HepG2 (cell line): ENCODE measurements at regions not wholly inside any gene's neighbourhood (a gene's known extent, or its start where the extent isn't known, plus 50 kb on each side); places are given as distances from the start of the nearest gene placed in this dataset.

Experiments
- ATAC-seq: fragments of 200-7000 bp; cut with Tn5 transposase; 3 replicates; pipeline ENCODE4 v1.9.1; 2020; ENCODE audit warnings: mild to moderate bottlenecking, moderate library complexity
- BruUV-seq: library from RNA; stranded (reverse); fragments of 400-500 nt; replicated peaks from 2 replicates; lab custom pipeline; 2021; lab: Mats Ljungman, UMichigan
- CTCF ChIA-PET: fragments of 300-600 bp; formaldehyde crosslinking; extraction: SDS; loops from one replicate; lab custom pipeline; 2021; ENCODE audit warnings: low total read pairs, inconsistent platforms, low intra/inter-chr PET ratio; lab: Yijun Ruan, JAX
- POLR2A ChIA-PET: fragments of 350-600 bp; sonication (Branson Sonifier 250); formaldehyde crosslinking; loops from one replicate; lab custom pipeline; 2020; ENCODE audit warnings: antibody characterized with exemption, inconsistent platforms; lab: Yijun Ruan, JAX
- DNase-seq: peaks from one replicate; pipeline ENCODE4 v3.0.0-alpha.2; 2015; ENCODE audit warnings: low spot score
- FAIRE-seq: peaks from 3 replicates; lab custom pipeline; 2011; peaks lifted over from hg19 to GRCh38; lab: Jason Lieb, UNC
- H2AFZ ChIP-seq: one replicate; pipeline ENCODE4 v1.6.1; 2011; ENCODE audit warnings: low read length, inconsistent platforms
- H3K27ac ChIP-seq: fragments of 300-600 bp; 3 replicates; pipeline ENCODE4 v1.8.0; 2011; ENCODE audit warnings: mixed run types, mild to moderate bottlenecking, mixed read lengths, low read length, inconsistent platforms; ENCODE audit not compliant: insufficient read depth; ENCODE audit errors: extremely low read length
- H3K27me3 ChIP-seq, 2 experiments: fragments of 200-600 bp in 1 of 2; 2 replicates in 1 of 2; 3 replicates in 1 of 2; pipeline versions ENCODE4 v1.6.0 to v1.8.0; 2011; ENCODE audit warnings: low read length in 2 of 2, mild to moderate bottlenecking in 2 of 2, moderate library complexity in 2 of 2, inconsistent platforms in 1 of 2; ENCODE audit not compliant: insufficient read depth in 2 of 2, control insufficient read depth in 1 of 2
- H3K36me3 ChIP-seq, 2 experiments: fragments of 200-600 bp in 1 of 2; replicated peaks in 1 of 2; 2 replicates in 1 of 2; 3 replicates in 1 of 2; pipeline versions ENCODE4 v1.5.1 to v1.8.0; 2011; ENCODE audit warnings: low read length in 2 of 2, inconsistent platforms in 1 of 2; ENCODE audit not compliant: insufficient read depth in 2 of 2, control insufficient read depth in 1 of 2
- H3K4me1 ChIP-seq: 2 replicates; pipeline ENCODE4 v1.5.1; 2012; ENCODE audit warnings: low read length, inconsistent platforms; ENCODE audit not compliant: insufficient read depth
- H3K4me2 ChIP-seq: 2 replicates; pipeline ENCODE4 v1.6.0; 2011; ENCODE audit warnings: low read depth, low read length, inconsistent platforms
- H3K4me3 ChIP-seq, 3 experiments: fragments of 200-600 bp in 1 of 3; sonication (generic), shearing (Covaris generic) in 1 of 3; replicated peaks in 1 of 3; 2 replicates each; pipeline ENCODE4 v1.5.1; 2011 to 2016; ENCODE audit warnings: low read length in 3 of 3, inconsistent platforms in 2 of 3, low read depth in 2 of 3, mild to moderate bottlenecking in 2 of 3, control low read depth in 1 of 3, mixed read lengths in 1 of 3; ENCODE audit not compliant: insufficient read depth in 1 of 3
- H3K79me2 ChIP-seq: one replicate; pipeline ENCODE4 v1.6.1; 2011; ENCODE audit warnings: low read length, inconsistent platforms; ENCODE audit not compliant: insufficient read depth
- H3K9ac ChIP-seq: 2 replicates; pipeline ENCODE4 v1.6.0; 2011; ENCODE audit warnings: mild to moderate bottlenecking, low read depth, low read length, inconsistent platforms; ENCODE audit not compliant: insufficient read depth
- H3K9me3 ChIP-seq: 2 replicates; pipeline ENCODE4 v1.5.1; 2012; ENCODE audit warnings: mild to moderate bottlenecking, low read length
- H4K20me1 ChIP-seq: 2 replicates; pipeline ENCODE4 v1.6.0; 2011; ENCODE audit warnings: inconsistent platforms, mild to moderate bottlenecking, low read length, moderate library complexity; ENCODE audit not compliant: insufficient read depth
- ARHGAP35 ChIP-seq: sonication (generic); formaldehyde crosslinking; IDR thresholded peaks from 2 replicates; pipeline ENCODE4 v1.9.0; 2022; ENCODE audit warnings: mild to moderate bottlenecking, inconsistent platforms, moderate library complexity, missing genetic modification reagents, borderline replicate concordance
- CREB1 ChIP-seq, 2 experiments: fragments of 450-650 bp in 1 of 2; IDR thresholded peaks; 2 replicates each; pipeline ENCODE4 v1.6.1; 2016 to 2017; ENCODE audit warnings: control low read depth in 1 of 2, mild to moderate bottlenecking in 1 of 2, missing compliant biosample characterization in 1 of 2, missing genetic modification characterization in 1 of 2
- EP300 ChIP-seq, 3 experiments: sonication (generic) in 1 of 3; formaldehyde crosslinking in 1 of 3; IDR thresholded peaks; 2 replicates each; pipeline versions ENCODE4 v1.5.1 to v1.6.1; 2011 to 2020; ENCODE audit warnings: low read depth in 2 of 3, low read length in 2 of 3, borderline replicate concordance in 1 of 3, improper control_type of control experiment in 1 of 3, mild to moderate bottlenecking in 1 of 3, missing genetic modification reagents in 1 of 3, moderate library complexity in 1 of 3
- HNF1B ChIP-seq: sonication (generic); formaldehyde crosslinking; IDR thresholded peaks from 2 replicates; pipeline ENCODE4 v1.5.1; 2020; ENCODE audit warnings: mild to moderate bottlenecking, moderate library complexity, missing genetic modification reagents
- KDM1A ChIP-seq: IDR thresholded peaks from 2 replicates; pipeline ENCODE4 v1.6.1; 2016; ENCODE audit warnings: missing compliant biosample characterization
- KDM5A ChIP-seq: fragments of 200-600 bp; sonication (generic); IDR thresholded peaks from 2 replicates; pipeline ENCODE4 v1.7.0; 2018; ENCODE audit warnings: antibody characterized with exemption, mild to moderate bottlenecking, low read length, borderline replicate concordance
- MATR3 ChIP-seq: sonication (generic); formaldehyde crosslinking; IDR thresholded peaks from 2 replicates; pipeline ENCODE4 v1.4.0; 2020; ENCODE audit warnings: missing genetic modification reagents
- MTF1 ChIP-seq: sonication (generic); formaldehyde crosslinking; IDR thresholded peaks from 2 replicates; pipeline ENCODE4 v1.5.0; 2020; ENCODE audit warnings: missing genetic modification reagents
- NR1H2 ChIP-seq: sonication (generic); formaldehyde crosslinking; IDR thresholded peaks from 2 replicates; pipeline ENCODE4 v1.8.1; 2022; ENCODE audit warnings: low read depth, missing genetic modification reagents, borderline replicate concordance
- NR3C1 ChIP-seq: sonication (generic); formaldehyde crosslinking; IDR thresholded peaks from 2 replicates; pipeline ENCODE4 v1.4.0; 2020; ENCODE audit warnings: missing genetic modification reagents
- PHF20 ChIP-seq: sonication (generic); formaldehyde crosslinking; IDR thresholded peaks from 2 replicates; pipeline ENCODE4 v1.5.0; 2020; ENCODE audit warnings: mild to moderate bottlenecking, missing genetic modification reagents
- RBM39 ChIP-seq: fragments of 200-400 bp; formaldehyde crosslinking; IDR thresholded peaks from one replicate; pipeline ENCODE4 v1.6.1; 2018; ENCODE audit warnings: antibody characterized with exemption, mild to moderate bottlenecking, low read depth, low read length; ENCODE audit not compliant: poor library complexity, severe bottlenecking
- SRSF1 ChIP-seq: fragments of 200-400 bp; formaldehyde crosslinking; optimal IDR thresholded peaks from 2 replicates; pipeline ENCODE3; 2017; ENCODE audit warnings: mild to moderate bottlenecking, low read depth, low read length, moderate library complexity
- TEAD3 ChIP-seq: optimal IDR thresholded peaks from 2 replicates; pipeline ENCODE3; 2016; ENCODE audit warnings: borderline replicate concordance
- WGBS: methylation state at CpG from one replicate; pipeline ENCODE4 v1.1.6; 2017; ENCODE audit warnings: low lambda C conversion rate; 5-methylcytosine and 5-hydroxymethylcytosine counted together
- in situ Hi-C: cut with HindIII; loops from 2 replicates; pipeline ENCODE4 v1.10.0; 2017; ENCODE audit warnings: low pct_unique_long_range_greater_than_20kb; ENCODE audit not compliant: extremely low pct_ligation_motif_present
- intact Hi-C: fragments of 100-400 bp; cut with micrococcal nuclease; formaldehyde crosslinking; loops from one replicate; pipeline ENCODE4 v1.10.0; 2022; ENCODE audit not compliant: unreplicated experiment

- Histone ChIP-seq H3K27me3 (no peaks in the 10 kb centered on the region), H3K36me3 (no peaks in the 10 kb centered on the region), H3K4me2 (no peak overlapping the region), H3K4me1 (no peaks in the 10 kb centered on the region), H3K9me3 (peaks cover 14% of the 10 kb centered on the region; the same call in 1 of the 2 replicates), H3K27ac (no peak overlapping the region)
- no TSS peak for BruUV-seq
- ChIA-PET POLR2A (no interaction called here), CTCF (no interaction called here)
- DNase-seq (no peak), FAIRE-seq (no peak), ATAC-seq (no peak)
- in situ Hi-C loops = no loop called here
- TF ChIP-seq RBM39 (no peak), SRSF1 (no peak), MTF1 (no peak), NR1H2 (CRISPR knock-in tag) (no peak), TEAD3 (no peak)
- TF ChIP-seq, all 625 proteins: peak for 0
- H3K9ac ChIP-seq = no peak overlapping the region
- no peaks in the 10 kb centered on the region for H3K79me2 ChIP-seq
- H4K20me1 ChIP-seq = no peaks in the 10 kb centered on the region
- 0% methylated on average over 1 of the region's 1 CpG for WGBS
- intact Hi-C loops = no loop called here
- H2AFZ ChIP-seq = no peak overlapping the region
- no peak overlapping the region for H3K4me3 ChIP-seq
Observed at GRCh38 chr13:73433458-73433857, 374.7 kb downstream of the KLF5 start.

GRCh38 chr13:73429701-73430100 lies 370.9 kb downstream of the KLF5 start:
- ATAC-seq (no peak), FAIRE-seq (no peak), DNase-seq (no peak)
- in situ Hi-C loops (no loop called here), intact Hi-C loops (no loop called here)
- Histone ChIP-seq H3K79me2 (no peaks in the 10 kb centered on the region), H3K36me3 (no peaks in the 10 kb centered on the region), H3K27ac (no peak overlapping the region), H3K27me3 (no peaks in the 10 kb centered on the region), H3K9ac (no peak overlapping the region), H2AFZ (no peak overlapping the region), H3K4me3 (no peak overlapping the region), H3K9me3 (no peaks in the 10 kb centered on the region), H4K20me1 (no peaks in the 10 kb centered on the region), H3K4me2 (no peak overlapping the region), H3K4me1 (no peaks in the 10 kb centered on the region)
- no TSS peak for BruUV-seq
- ChIA-PET CTCF (no interaction called here), POLR2A (no interaction called here)
- WGBS = 56% methylated on average over 1 of the region's 1 CpG
- TF ChIP-seq HNF1B (CRISPR knock-in tag) = no peak
- no peak for TF ChIP-seq KDM1A
- TF ChIP-seq KDM5A = no peak
- TF ChIP-seq MATR3 = no peak
- no peak for TF ChIP-seq PHF20 (CRISPR knock-in tag)
- no peak for TF ChIP-seq EP300 (IDR thresholded peaks at IDR 0.05; ENCODE audit: low read depth in 2 of 2, low read length in 2 of 2)
- TF ChIP-seq EP300 (CRISPR knock-in tag; IDR thresholded peaks at IDR 0.05; ENCODE audit: borderline replicate concordance) = no peak
- no peak for TF ChIP-seq CREB1 (IDR thresholded peaks at IDR 0.05)
- TF ChIP-seq CREB1 (CRISPR knock-in tag; IDR thresholded peaks at IDR 0.05) = no peak
- TF ChIP-seq NR3C1 (CRISPR knock-in tag) = no peak
- no peak for TF ChIP-seq ARHGAP35 (CRISPR knock-in tag)
